Right kidney (tissue), 1 donor: ENCODE measurements at regions not wholly inside any gene's neighbourhood (a gene's known extent, or its start where the extent isn't known, plus 50 kb on each side); places are given as distances from the start of the nearest gene placed in this dataset.

Experiments
- DNase-seq: peaks from one replicate; pipeline ENCODE4 v3.0.0-alpha.2; 2016

DNA sequence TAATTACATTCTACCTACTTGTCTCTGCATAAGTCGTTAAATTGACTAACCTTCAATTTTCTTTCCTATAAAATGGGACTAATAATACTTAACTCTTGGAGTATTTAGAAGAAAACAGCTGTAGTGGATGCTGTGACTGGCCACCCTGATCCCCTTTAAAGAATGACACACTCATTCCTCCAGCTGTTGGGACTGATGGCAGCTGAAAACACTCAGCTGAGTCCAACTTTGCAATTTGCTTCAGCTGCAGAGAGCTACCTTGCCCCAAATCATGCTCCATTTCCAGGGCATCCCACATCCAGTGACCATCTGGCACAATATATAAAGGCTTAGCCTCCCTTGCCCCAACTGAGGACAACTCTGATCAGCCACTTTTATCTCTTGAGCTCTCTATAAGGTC lies 89.1 kb downstream of the MID1IP1 start:
- DNase-seq = no peak

DNA sequence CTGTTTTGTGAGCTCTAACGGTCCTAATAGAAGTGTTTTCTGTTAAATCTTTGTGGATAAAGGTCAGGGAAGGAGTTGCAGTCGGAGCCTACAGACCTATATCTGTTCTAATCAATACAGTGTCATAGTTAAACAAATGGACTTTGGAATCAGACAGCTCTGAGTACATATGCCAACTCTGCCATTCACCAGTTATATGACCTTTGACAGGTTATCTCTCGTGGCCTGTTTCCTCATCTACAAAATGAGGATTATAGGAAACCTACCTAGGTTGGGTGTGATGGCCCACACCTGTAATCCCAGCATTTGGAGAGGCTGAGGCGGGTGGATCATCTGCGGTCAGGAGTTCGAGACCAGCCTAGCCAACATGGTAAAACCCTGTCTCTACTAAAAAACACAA lies 89.7 kb downstream of the MID1IP1 start:
- no peak for DNase-seq

DNA sequence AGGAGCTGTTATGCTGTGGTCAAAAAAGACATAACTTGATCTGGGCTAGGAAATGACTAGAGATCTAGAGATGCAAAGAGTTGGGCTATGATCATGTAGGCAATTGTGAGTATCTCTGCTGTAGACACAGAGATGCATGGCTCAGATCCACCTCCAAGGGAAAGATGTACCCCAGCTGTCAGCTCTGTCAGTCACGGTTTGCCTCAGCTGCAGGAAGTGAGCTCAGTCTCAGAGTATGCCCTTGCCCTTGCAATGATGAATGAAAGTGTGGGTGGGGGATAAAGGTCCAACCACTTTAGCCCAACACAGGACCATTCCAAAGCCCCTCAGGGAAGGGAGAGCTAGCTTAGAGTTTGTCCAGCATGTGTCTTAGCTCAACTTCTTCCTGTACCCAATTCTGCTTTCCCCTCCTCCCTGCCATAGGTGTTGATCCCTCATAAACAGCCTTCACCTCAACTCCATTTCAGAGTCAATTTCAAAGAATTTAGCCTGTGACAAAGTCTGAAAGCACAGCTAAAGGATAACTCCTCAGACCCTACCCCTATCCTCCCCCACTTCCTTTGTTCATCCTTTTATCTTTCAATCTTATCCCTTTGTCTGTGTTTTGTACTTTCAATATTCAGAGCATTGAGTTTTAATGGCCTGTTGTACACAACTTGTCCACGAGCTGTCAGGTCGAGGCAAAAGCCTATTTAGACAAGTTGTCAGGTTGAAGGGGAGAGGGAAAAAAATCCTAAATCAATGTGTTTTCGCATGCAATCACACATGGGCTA lies 90.6 kb downstream of the MID1IP1 start:
- DNase-seq = no peak

DNA sequence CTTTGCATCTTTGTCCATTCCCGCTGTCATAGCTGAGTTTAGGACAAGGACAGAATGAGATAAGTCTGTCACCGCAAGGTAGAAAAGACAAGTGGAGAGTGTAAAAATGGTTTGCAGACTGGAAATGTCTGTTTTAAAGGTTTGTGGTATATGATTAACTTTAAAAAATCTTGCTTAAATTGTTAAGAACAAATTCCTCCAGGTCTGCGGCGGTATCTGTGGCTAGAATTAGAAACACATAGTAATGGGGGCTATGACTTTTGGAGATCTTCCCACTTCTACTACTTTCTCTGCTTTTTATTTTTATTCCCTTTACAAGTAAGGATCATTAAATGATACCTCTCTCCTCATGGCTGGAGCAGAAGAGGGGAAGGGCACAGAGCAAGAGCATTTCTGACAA lies 92.2 kb downstream of the MID1IP1 start:
- no peak for DNase-seq

DNA sequence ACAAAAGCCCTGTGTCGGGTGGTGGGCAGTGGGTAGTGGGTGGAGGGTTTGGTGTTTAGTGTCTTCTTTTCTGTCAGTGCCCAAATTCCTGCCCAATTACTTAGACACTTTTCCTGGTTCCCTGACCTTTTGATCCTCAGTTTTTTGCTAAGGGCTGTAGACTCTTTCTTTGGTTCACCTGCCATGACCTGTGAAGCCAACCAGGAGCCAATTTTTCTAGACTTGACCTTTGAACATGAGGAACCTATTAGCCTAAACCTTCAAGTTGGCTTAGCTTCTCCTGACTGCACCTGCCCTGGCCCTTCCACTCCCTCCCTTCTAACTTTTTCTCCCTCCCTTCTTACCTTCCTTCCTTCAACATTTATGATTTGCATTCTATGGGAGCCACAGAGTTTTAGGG lies 94.5 kb downstream of the MID1IP1 start:
- DNase-seq = no peak

DNA sequence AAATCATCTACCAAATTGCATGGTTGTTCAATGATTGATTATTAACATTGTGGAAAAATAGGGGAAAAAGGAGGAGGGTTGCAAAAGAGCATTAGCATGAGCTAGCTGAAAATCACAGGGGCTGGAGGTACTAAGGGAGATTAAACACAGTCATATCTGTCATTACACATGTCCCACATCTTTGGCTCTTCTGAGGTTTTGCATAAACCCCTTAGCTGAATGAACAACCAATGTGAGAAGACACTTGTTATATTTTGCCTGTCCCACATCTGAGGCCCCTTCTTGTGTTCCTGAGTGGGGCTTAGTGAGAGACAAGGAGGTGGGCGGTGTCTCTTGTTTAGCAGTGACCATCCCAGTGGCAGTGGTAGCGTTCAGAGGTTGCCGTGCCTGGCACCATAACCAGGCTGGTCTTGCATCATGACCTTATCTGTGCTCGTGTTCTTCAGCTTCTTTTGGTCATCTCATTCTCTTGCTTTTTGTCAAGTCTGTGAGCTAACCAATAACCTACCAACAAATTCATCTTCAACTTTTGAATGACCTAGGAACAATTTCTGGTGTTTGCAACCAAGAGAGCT lies 95.6 kb downstream of the MID1IP1 start:
- DNase-seq = no peak

DNA sequence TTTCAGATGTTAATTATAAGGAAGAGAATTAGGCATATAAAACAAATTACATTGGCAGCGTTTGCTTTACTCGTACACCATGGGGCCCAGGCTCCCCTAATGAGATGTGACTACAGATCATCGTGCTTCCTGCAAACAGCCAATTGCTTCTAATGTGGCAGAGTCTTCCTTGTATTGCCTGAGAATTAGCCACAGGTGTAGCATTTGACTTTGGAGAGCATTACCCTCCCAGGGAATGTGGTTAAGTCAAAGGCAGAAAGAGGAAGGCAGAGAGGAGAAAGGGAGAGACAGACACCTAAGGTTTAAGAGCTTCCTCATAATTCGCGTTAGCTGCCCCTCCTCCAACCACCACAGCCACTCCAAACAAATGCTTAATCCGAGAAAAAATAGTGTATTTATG lies 97.0 kb downstream of the MID1IP1 start:
- DNase-seq = no peak

DNA sequence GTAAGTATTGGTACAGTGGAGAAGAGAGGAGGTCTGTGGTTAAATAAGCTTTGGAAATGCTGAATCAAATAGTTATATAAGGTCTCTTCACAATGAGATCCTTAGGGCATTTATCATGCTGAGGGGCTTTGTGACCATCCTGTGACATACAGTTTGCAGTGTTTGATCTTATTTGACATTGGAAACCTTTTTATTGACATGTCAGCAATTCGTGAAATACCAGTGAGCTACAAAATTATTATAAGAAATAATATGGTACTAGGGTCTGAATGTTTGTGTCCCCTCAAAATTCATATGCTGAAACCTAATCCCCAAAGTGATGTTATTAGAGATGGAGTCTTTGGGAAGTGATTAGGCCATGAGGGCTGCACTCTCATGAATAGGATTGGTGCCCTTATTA lies 98.4 kb downstream of the MID1IP1 start:
- DNase-seq = no peak

DNA sequence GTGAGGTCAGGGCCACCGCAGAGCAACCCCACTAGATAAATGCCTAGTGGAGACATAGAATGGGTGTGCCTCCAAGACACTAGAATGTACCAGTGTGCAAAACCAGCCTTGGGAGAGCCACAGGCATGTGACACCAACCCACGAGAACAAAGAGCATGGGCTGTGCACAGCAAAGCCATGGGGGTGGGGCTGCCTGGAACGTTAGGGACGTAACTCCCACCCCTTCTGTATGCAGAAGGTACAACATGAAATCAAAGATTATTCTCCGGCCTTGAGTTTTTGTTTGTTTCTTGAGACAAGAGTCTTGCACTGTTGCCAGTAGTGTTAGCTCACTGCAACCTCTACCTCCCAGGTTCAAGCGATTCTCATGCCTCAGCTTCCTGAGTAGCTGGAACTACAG lies 99.5 kb downstream of the MID1IP1 start:
- no peak for DNase-seq

DNA sequence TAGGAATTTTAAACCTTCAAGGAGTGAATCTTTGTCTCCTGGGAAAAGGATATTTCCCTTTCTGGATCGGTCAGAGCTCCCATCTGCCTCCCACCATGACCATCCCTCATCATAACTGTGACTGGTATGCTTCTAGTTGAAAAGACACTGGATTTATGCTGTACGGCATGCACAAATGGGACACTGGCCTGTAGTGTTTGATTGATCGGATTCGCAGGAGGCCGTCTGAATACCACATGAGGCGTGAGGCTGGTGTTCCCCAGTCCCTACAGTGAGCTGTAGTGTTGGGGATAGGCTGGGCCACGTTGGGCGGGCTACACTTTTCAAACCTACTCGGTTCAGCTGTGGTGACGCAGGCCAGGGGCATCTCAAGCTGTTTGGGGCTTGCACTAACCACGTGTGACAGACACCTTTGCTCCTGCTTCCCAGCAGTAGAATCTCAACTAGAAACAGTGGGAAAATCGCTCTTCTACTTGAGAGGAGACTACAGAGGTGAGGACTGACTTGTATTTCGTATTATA lies 101.8 kb downstream of the MID1IP1 start:
- DNase-seq = no peak

DNA sequence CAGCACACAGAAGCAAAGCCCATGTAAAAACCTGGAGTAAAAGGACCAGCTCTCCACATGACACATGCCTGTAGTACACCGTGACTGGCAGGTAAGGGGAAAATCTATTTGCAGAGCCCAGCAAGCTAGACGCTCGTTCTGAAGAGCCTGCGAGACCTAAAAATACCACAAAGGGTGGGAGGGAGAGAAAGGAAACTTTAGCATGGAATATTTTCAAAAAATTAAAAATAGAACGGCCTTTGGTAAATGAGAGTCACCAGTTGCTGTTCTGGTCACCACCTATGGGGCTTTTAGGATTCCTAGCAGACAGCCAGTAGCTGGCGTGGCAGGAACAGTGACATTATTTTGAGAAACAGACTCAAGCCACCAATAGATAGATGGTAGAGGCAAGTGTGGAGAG lies 115.5 kb downstream of the MID1IP1 start:
- no peak for DNase-seq

DNA sequence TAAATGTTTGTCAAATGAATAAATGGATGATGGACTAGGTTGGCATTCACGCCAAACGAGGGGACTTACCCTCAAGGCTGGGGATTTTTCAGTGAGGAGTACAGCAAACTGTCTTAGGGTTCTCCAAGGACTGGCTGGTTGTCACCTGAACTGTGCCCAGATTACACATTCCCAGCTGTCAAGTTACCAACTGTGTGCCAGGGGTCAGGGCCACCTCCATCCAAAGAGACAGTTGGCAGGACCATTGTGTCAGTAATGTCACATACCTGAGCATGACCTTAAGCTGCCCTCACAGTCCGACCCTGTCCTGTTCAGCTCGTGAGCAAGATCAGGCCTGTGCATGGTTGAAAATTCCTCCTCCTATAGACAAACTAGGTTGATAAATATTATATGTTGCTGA lies 116.7 kb downstream of the MID1IP1 start:
- no peak for DNase-seq

DNA sequence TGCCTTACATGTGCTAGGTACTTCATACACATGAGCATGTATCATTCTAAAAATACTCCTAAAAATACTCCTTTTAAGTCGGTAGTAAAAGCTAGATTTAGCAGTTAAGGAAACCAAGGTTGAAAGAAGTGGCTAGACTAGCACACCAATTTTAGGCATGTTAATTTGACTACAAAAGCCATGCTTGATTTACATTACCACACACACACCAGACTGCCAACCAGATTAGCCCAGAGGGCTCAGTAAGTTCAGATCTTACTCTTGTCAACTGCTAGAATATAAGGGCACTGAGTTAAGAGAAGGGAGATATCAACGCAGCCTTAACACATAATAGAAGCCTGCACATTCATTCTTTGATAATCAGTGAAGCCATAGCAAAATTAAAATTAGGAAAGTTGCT lies 117.9 kb downstream of the MID1IP1 start:
- no peak for DNase-seq

DNA sequence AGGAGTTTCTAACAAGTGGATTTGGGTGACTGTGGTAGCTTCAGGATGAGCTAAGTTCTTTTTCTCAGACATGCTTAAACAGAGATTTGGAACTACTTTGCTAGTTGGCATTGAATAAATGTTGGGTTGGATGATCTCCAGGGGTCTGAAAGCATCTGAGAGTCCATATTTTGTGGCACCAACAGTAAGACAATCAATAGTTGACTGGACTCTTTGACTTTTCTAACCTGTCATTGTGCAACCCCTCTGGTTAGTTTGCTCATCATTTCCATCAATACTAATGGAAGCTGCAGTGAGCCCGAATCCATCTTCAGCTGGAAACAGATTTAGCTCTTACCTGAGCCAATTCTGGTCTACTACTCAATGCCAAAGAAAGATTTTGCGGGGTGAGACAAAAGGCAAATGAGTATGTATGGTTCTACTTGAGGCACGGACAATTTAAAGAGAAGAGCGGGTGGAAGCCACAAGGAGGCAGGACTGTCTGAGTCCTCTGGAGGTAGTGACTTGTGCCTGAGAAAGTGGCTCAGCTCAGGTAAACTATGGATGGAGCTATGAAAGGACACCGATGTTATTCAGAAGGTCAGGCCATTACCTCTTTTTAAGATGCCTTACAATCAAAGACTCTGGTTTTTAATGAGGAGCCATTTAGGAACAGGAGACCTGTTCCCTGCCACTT lies 118.7 kb downstream of the MID1IP1 start:
- no peak for DNase-seq

DNA sequence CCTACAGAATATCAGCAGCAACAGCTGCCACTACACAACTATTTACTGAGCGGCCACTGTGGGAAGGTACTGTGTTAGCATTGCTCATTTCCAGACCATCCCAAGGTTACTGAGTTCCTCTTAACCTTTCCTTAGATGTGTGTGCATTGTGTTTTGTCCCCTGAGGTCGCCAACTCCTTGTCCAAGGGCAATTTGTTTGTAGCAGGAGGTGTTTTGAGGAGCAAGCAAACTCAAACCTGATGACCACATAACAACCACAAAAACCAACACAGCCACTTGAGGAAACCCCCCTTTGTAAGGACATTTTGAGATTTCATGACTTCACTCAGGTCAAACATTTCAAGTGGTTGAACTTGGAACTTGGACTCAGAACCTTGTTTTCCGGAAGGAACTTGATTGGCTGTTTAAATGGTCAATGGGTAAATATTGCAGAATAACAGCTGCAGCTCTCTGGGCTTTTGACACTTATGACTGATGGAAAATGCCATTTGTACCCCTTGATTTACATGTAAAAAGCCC lies 122.3 kb downstream of the MID1IP1 start:
- DNase-seq = no peak

DNA sequence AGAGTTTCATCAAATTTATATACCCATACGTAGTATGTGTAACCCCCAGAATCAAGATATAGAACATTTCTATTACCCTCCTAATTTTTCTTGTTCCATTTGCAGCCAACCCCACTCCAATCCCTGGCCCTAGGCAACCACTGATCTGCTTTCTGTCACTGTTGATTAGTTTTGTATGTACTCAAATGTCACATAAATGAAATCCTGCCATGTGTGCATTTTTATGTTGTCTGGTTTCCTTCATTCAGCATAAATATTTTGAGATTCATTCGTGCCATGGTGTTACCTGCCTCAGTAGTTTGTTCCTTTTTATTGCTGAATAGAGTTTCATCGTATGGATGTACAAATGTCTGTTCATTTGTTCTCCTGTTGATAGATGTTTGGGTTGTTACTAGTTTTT lies 126.3 kb downstream of the MID1IP1 start:
- DNase-seq = no peak

DNA sequence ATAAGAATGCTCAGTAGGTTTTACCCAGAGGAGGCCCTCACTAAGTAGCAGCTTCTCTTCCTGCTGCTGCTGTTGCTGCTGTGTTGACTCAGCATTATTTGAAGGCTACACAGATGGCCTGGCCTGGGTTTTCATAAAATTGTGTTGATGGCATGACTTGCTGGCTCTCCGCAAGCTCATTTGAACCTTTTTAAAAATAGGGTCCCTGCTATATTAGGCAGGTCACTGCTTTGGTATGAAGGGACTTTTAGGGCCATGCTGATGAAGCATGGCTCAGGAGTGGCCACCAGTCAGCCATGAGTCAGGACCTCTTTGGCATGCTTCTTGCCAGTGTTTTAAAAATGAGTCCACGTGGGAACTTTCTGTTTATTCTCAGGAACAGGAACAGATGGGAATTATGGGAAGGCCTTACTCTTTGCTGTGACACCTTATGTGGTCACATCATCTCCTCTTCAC lies 128.7 kb downstream of the MID1IP1 start:
- DNase-seq = no peak

DNA sequence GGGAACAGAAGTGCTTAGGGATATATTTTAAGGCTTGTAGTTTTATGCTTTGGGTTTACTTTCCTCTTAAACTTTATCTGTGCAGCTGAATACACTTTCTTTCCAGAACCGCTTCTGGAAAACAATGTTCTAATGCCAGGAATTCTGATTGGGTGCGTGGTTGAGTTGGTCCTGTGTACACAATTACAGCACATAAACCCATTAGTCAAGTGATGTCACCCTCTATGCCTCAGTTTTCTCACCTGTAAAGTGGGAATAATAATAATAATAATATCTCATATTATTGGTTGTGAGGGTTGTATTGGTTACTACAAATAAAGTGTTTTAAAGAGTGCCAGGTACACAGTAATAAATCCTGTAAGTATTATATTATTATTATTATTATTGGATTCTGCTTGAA lies 129.2 kb downstream of the MID1IP1 start:
- no peak for DNase-seq

DNA sequence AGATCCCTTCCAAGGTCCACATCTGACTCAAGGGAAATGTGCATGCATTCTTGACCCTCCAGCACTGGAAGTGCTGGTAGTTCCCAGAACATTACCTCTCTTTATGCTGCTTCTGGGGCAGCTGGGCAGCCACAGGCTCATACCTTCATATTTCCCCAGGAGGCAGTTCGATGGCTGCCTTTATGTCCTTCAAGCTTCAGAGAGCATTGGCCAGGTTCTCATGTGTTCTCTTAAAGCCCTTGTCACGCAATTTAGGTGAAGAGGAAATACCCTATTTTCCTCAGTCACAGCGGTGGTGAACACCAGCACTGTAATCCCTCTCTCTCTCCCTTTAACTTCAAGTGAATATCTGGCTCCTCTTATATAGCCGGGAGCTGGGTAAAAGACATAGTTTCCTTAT lies 134.3 kb downstream of the MID1IP1 start:
- DNase-seq = no peak

DNA sequence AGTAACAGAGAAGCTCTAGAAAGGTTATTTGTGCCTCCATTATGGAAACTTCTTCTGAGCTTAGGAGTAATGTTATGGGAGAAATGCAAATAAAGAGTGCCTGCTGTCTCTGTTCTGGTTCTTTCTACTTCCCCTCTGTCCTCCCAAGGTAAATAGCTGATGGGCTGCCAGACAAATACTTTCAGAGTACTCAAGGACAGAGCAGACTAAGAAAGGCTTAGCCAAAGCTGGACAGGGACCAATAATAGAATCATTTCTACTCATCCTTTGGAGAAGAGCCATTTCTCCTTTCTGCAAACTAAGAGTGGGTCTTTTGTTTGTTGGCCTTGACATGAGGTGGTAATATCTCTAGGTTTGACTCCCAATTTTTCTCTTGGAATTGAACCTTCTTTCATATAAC lies 136.1 kb downstream of the MID1IP1 start:
- no peak for DNase-seq

DNA sequence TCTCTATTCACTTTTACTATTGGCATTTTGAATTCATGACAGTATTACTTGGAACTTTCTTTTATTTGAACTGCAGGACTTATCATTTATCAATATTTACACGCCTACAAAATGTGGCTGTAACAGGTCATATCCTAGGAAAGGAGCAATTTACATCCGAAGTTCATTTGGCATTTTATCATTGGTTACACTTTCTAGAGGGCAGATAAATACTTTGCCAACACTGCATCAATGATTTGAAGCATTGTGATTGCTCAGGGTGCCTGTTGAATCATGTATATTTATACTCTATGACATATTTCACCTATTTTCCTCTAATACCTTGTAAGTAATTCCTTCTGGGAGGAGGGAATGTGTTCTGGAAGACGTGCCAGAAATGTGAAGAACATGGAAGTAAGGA lies 136.7 kb downstream of the MID1IP1 start:
- DNase-seq = no peak

DNA sequence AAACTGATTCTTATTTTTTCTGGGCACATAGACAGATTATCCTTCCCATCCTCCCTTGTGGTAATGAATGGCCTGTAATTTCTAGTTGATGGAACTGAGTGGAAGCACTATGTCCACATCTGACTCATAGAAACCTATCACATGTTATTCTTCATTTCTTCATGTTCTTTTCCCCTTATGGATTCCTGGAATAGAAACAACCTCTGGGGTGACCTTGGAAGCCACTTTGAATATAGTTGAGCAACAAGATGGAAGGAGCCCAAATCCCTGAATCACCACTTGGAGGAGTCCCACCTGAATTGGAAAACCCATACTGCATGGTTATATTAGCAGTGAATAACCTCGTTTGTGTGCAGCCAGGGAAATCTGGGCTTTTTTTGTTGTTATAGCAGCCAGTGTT lies 137.8 kb downstream of the MID1IP1 start:
- DNase-seq = no peak

DNA sequence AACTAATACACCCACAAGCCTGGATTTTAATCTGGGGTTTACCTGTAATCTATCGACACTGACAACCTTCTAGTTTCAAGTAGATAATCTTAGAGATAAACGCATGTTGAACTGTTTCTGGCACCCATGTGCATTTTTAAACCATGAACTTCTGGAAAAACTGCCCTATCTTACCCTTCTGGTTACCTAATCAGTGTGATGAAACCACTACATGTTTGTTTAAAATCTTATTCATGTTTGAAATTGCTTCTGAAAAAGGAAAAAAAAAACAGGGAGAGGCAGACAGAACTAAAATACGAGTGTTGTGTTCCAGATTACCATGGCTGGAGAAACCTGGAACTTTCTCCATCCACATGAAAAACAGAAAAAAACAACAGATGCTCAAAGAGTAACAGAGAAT lies 139.3 kb downstream of the MID1IP1 start:
- no peak for DNase-seq
